K562 (cell line): ENCODE measurements at regions not wholly inside any gene's neighbourhood (a gene's known extent, or its start where the extent isn't known, plus 50 kb on each side); places are given as distances from the start of the nearest gene placed in this dataset.

Experiments used
- ATAC-seq: fragments of 200-7000 bp; cut with Tn5 transposase; 3 replicates; pipeline ENCODE4 v1.9.1; 2020; ENCODE audit warnings: moderate library complexity
- BruUV-seq: library from RNA; stranded (reverse); fragments of 400-500 nt; replicated peaks from 2 replicates; lab custom pipeline; 2021; lab: Mats Ljungman, UMichigan
- CTCF ChIA-PET: fragments of 300-600 bp; formaldehyde crosslinking; extraction: SDS; loops from one replicate; lab custom pipeline; 2021; ENCODE audit warnings: low intra/inter-chr PET ratio; lab: Yijun Ruan, JAX
- POLR2A ChIA-PET: fragments of 300-600, 350-650 bp; sonication (Branson Sonifier 250); formaldehyde crosslinking; extraction: SDS; loops from one replicate; lab custom pipeline; 2021; ENCODE audit warnings: antibody characterized with exemption, inconsistent platforms; lab: Yijun Ruan, JAX
- DNase-seq, 4 experiments: peaks; one replicate each; pipeline versions ENCODE4 v3.0.0 to v3.0.0-alpha.2; 2011 to 2018; ENCODE audit warnings: low spot score in 3 of 4, mixed read lengths in 3 of 4; ENCODE audit errors: extremely low read depth in 1 of 4
- FAIRE-seq: peaks from 2 replicates; lab custom pipeline; 2011; peaks lifted over from hg19 to GRCh38; lab: Jason Lieb, UNC
- H2AFZ ChIP-seq: 2 replicates; pipeline ENCODE4 v1.6.0; 2011; ENCODE audit warnings: low read depth, low read length, control low read depth, inconsistent platforms
- H3K27ac ChIP-seq: fragments of 200-600 bp; 3 replicates; pipeline ENCODE4 v1.8.0; 2011; ENCODE audit warnings: low read depth, mild to moderate bottlenecking, control low read depth, inconsistent platforms, low read length, moderate library complexity, mixed read lengths; ENCODE audit errors: extremely low read depth
- H3K27me3 ChIP-seq, 2 experiments: fragments of 300-600 bp in 1 of 2; 2 replicates in 1 of 2; 3 replicates in 1 of 2; pipeline versions ENCODE4 v1.6.0 to v1.8.0; 2011; ENCODE audit warnings: inconsistent platforms in 2 of 2, low read length in 2 of 2, mild to moderate bottlenecking in 1 of 2, mixed read lengths in 1 of 2, moderate library complexity in 1 of 2; ENCODE audit not compliant: control insufficient read depth in 2 of 2, insufficient read depth in 2 of 2
- H3K36me3 ChIP-seq: fragments of 300-600 bp; 3 replicates; pipeline ENCODE4 v1.8.0; 2011; ENCODE audit warnings: mild to moderate bottlenecking, low read length, inconsistent platforms; ENCODE audit not compliant: control insufficient read depth, insufficient read depth
- H3K4me1 ChIP-seq, 2 experiments: fragments of 200-600 bp in 1 of 2; replicated peaks in 1 of 2; 2 replicates in 1 of 2; 3 replicates in 1 of 2; pipeline versions ENCODE4 v1.5.1 to v1.8.0; 2011; ENCODE audit warnings: inconsistent platforms in 2 of 2, low read length in 2 of 2, mild to moderate bottlenecking in 1 of 2, mixed read lengths in 1 of 2, moderate library complexity in 1 of 2; ENCODE audit not compliant: control insufficient read depth in 2 of 2, insufficient read depth in 2 of 2
- H3K4me2 ChIP-seq: 2 replicates; pipeline ENCODE4 v1.6.1; 2011; ENCODE audit warnings: low read length, control low read depth, inconsistent platforms, mixed read lengths; ENCODE audit not compliant: insufficient read depth
- H3K4me3 ChIP-seq: fragments of 200-600 bp; sonication (generic), shearing (Covaris generic); 2 replicates; pipeline ENCODE4 v1.5.1; 2016; ENCODE audit warnings: control low read depth, inconsistent platforms
- H3K79me2 ChIP-seq: fragments of 200-600 bp; 3 replicates; pipeline ENCODE4 v1.8.0; 2011; ENCODE audit warnings: low read length, inconsistent platforms; ENCODE audit not compliant: control insufficient read depth, insufficient read depth
- H3K9ac ChIP-seq, 2 experiments: 2 replicates each; pipeline versions ENCODE4 v1.6.0 to v1.6.1; 2011; ENCODE audit warnings: low read depth in 2 of 2, low read length in 2 of 2, control low read depth in 1 of 2, inconsistent platforms in 1 of 2, mild to moderate bottlenecking in 1 of 2, mixed read lengths in 1 of 2; ENCODE audit not compliant: insufficient read depth in 1 of 2
- H3K9me1 ChIP-seq: one replicate; pipeline ENCODE4 v1.6.0; 2011; ENCODE audit warnings: inconsistent platforms, mild to moderate bottlenecking, low read length, moderate library complexity; ENCODE audit not compliant: control insufficient read depth, insufficient read depth
- H3K9me3 ChIP-seq: replicated peaks from 2 replicates; pipeline ENCODE4 v1.5.1; 2011; ENCODE audit warnings: low read depth, low read length, inconsistent platforms; ENCODE audit not compliant: control insufficient read depth, insufficient read depth
- H4K20me1 ChIP-seq: replicated peaks from 2 replicates; pipeline ENCODE4 v1.6.1; 2011; ENCODE audit warnings: low read length, inconsistent platforms, mixed read lengths; ENCODE audit not compliant: control insufficient read depth, insufficient read depth
- NR4A1 ChIP-seq, 2 experiments: fragments of 250-450 bp in 1 of 2; fragments of 450-650 bp in 1 of 2; sonication (Bioruptor Pico) in 1 of 2; IDR thresholded peaks; 2 replicates each; pipeline versions ENCODE4 v1.4.0 to v1.6.1; 2016 to 2020; ENCODE audit warnings: mild to moderate bottlenecking in 2 of 2, missing compliant biosample characterization in 1 of 2, missing genetic modification characterization in 1 of 2, moderate library complexity in 1 of 2
- PTTG1 ChIP-seq: fragments of 450-650 bp; IDR thresholded peaks from 2 replicates; pipeline ENCODE4 v1.6.1; 2016; ENCODE audit warnings: low read depth, mild to moderate bottlenecking, missing genetic modification characterization, missing compliant biosample characterization
- RNF219 ChIP-seq: fragments of 250-450 bp; sonication (Bioruptor Pico); IDR thresholded peaks from 2 replicates; pipeline ENCODE4 v1.5.0; 2022; ENCODE audit warnings: mild to moderate bottlenecking
- SAFB2 ChIP-seq: fragments of 200-400 bp; formaldehyde crosslinking; IDR thresholded peaks from 2 replicates; pipeline ENCODE4 v1.6.1; 2018; ENCODE audit warnings: borderline replicate concordance, low read length, low read depth, moderate library complexity; ENCODE audit not compliant: severe bottlenecking
- SMAD2 ChIP-seq: fragments of 150-350 bp; IDR thresholded peaks from 2 replicates; pipeline ENCODE4 v1.6.1; 2014; ENCODE audit warnings: low read depth, mild to moderate bottlenecking, low read length
- SP1 ChIP-seq: sonication (generic); formaldehyde crosslinking; IDR thresholded peaks from 2 replicates; pipeline ENCODE4 v1.8.1; 2022; ENCODE audit warnings: mild to moderate bottlenecking, missing genetic modification reagents
- SPI1 ChIP-seq: IDR thresholded peaks from 2 replicates; pipeline ENCODE4 v1.6.1; 2011; ENCODE audit warnings: low read depth, low read length, control low read depth, borderline replicate concordance
- ZFPM2 ChIP-seq: fragments of 250-450 bp; sonication (Bioruptor Pico); IDR thresholded peaks from 2 replicates; pipeline ENCODE4 v1.5.1; 2022; ENCODE audit warnings: mild to moderate bottlenecking
- ZNF263 ChIP-seq: sonication (generic); formaldehyde crosslinking; IDR thresholded peaks from 2 replicates; pipeline ENCODE4 v1.8.0; 2022; ENCODE audit warnings: mild to moderate bottlenecking, missing genetic modification reagents, borderline replicate concordance
- WGBS: fragments of 100-300 bp; shearing (Covaris generic); methylation state at CpG from one replicate; pipeline ENCODE4 v1.1.6; 2016; ENCODE audit warnings: low coverage, mixed read lengths; ENCODE audit not compliant: insufficient coverage; ENCODE audit errors: missing lambda C conversion rate; 5-methylcytosine and 5-hydroxymethylcytosine counted together
- in situ Hi-C: fragments of 300-500 bp; cut with MboI; formaldehyde crosslinking; loops from 4 replicates; pipeline ENCODE4 v1.15.0; 2018; ENCODE audit warnings: inconsistent platforms, mixed read lengths
- intact Hi-C: fragments of 100-400 bp; cut with micrococcal nuclease; formaldehyde crosslinking; loops from 2 replicates; pipeline ENCODE4 v1.14.2; 2022

- H3K9ac ChIP-seq, result peak overlapping the region; percentile 18 to 26; a peak in 2 of 4 replicates
- ChIA-PET CTCF (no interaction called here), POLR2A (interaction anchor here (0.6 to 1.8 kb wide), 4 partner anchors 10 to 1919 kb away, joined by 3 to 5 read pairs (median 4); no protein-coding TSS in a partner anchor)
- no peak overlapping the region for H2AFZ ChIP-seq
- no peaks in the 10 kb centered on the region for H3K27me3 ChIP-seq
- H3K79me2 ChIP-seq, result peaks cover 21% of the 10 kb centered on the region
- intact Hi-C loops, result no loop called here
- WGBS, result 51% methylated on average over 7 of the region's 7 CpGs
- no peak overlapping the region for H3K4me3 ChIP-seq
- DNase-seq (no peak), FAIRE-seq (no peak), ATAC-seq (peak; percentile 39)
- peak overlapping the region; percentile 17; the same call in 2 of the 3 replicates for H3K27ac ChIP-seq
- TF ChIP-seq PTTG1 (tag) (no peak), NR4A1 (CRISPR knock-in tag; IDR thresholded peaks at IDR 0.05) (no peak), NR4A1 (tag; IDR thresholded peaks at IDR 0.05) (no peak), SMAD2 (no peak), ZNF263 (CRISPR knock-in tag) (no peak), ZFPM2 (CRISPR knock-in tag) (no peak), SAFB2 (no peak), SP1 (no peak), SPI1 (no peak), RNF219 (CRISPR knock-in tag) (no peak)
- H3K9me1 ChIP-seq, result no peaks in the 10 kb centered on the region
- peaks cover 4 to 42% of the 10 kb centered on the region in 2 experiments; a peak in 4 of 5 replicates for H3K4me1 ChIP-seq
- in situ Hi-C loops, result no loop called here
- no peaks in the 10 kb centered on the region for H4K20me1 ChIP-seq
- H3K4me2 ChIP-seq, result peak overlapping the region; percentile 26
- H3K36me3 ChIP-seq, result no peaks in the 10 kb centered on the region
- BruUV-seq, result no TSS peak
- no peaks in the 10 kb centered on the region for H3K9me3 ChIP-seq
Observed at GRCh38 chr13:99065235-99066015, 87.6 kb upstream of the DOCK9 start.
